Lower leg skin (tissue), 3 donors: ENCODE measurements at regions not wholly inside any gene's neighbourhood (a gene's known extent, or its start where the extent isn't known, plus 50 kb on each side); places are given as distances from the start of the nearest gene placed in this dataset.

Source experiments
- CTCF ChIP-seq, 3 donors: fragments of 450-650 bp; IDR thresholded peaks; one replicate each; pipeline ENCODE4 v1.5.1; 2016; ENCODE audit warnings: antibody characterized with exemption in 3 of 3, mild to moderate bottlenecking in 3 of 3, moderate library complexity in 2 of 3
- POLR2A ChIP-seq, 2 donors: fragments of 450-650 bp; IDR thresholded peaks; one replicate each; pipeline ENCODE4 v1.6.1; 2016 to 2017; ENCODE audit warnings: antibody characterized with exemption in 2 of 2, mild to moderate bottlenecking in 1 of 2, moderate library complexity in 1 of 2

DNA sequence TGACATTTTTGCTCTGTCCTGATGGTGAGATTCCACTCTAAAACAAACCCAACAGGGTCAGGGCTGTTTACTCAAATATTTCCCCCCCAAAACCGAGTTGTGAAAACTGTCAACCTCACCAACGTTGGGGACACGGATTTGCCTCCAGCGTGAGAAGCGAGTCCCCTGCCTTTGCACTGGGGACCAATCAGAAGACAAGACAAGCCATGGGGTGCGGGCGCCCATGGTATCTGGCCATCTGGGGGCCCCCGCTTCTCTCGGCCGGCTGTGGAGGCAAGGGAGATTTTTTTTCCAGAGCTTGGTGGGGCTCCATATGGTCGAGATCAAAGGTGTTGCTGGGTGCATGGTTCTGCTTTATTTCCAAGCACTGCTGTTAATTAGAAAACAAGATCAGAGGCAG is 272.1 kb downstream of the BCL11B start:
- TF ChIP-seq CTCF (IDR thresholded peaks at IDR 0.05) (no peak), POLR2A (IDR thresholded peaks at IDR 0.05) (no peak)
